Natural killer cell (primary cell): ENCODE measurements at regions not wholly inside any gene's neighbourhood (a gene's known extent, or its start where the extent isn't known, plus 50 kb on each side); places are given as distances from the start of the nearest gene placed in this dataset.

Source experiments
- ATAC-seq, 3 donors: fragments of 150-1000 bp in 2 of 3; fragments of 200-7000 bp in 1 of 3; cut with Tn5 transposase; 1 replicate in 1 of 3; 2 replicates in 2 of 3; pipeline ENCODE4 v1.10.0; 2021; ENCODE audit warnings: mild to moderate bottlenecking in 2 of 3, moderate library complexity in 2 of 3
- DNase-seq, 2 donors: peaks; one replicate each; pipeline versions ENCODE4 v3.0.0 to v3.0.0-alpha.2; 2013 to 2021; ENCODE audit warnings: mixed read lengths in 1 of 2
- H3K27ac ChIP-seq: one replicate; pipeline ENCODE4 v1.5.1; 2013; ENCODE audit warnings: mild to moderate bottlenecking, low read length
- H3K27me3 ChIP-seq: one replicate; pipeline ENCODE4 v1.6.1; 2013; ENCODE audit warnings: low read length; ENCODE audit not compliant: control insufficient read depth, insufficient read depth
- H3K36me3 ChIP-seq: one replicate; pipeline ENCODE4 v1.6.1; 2013; ENCODE audit warnings: low read length; ENCODE audit not compliant: control insufficient read depth, insufficient read depth
- H3K4me1 ChIP-seq: one replicate; pipeline ENCODE4 v1.6.1; 2013; ENCODE audit warnings: low read length; ENCODE audit not compliant: control insufficient read depth, insufficient read depth
- H3K4me3 ChIP-seq: one replicate; pipeline ENCODE4 v1.5.1; 2013; ENCODE audit warnings: low read length
- H3K9me3 ChIP-seq: one replicate; pipeline ENCODE4 v1.6.1; 2013; ENCODE audit warnings: low read length; ENCODE audit not compliant: control insufficient read depth, insufficient read depth
- H3K27ac Mint-ChIP-seq, 2 donors: one replicate each; pipeline ENCODE4 v1.8.0; 2022; ENCODE audit warnings: mild to moderate bottlenecking in 2 of 2, mixed read lengths in 2 of 2, moderate library complexity in 1 of 2
- H3K27me3 Mint-ChIP-seq, 2 donors: one replicate each; pipeline ENCODE4 v1.8.0; 2022; ENCODE audit warnings: low read depth in 2 of 2, mixed read lengths in 2 of 2
- H3K36me3 Mint-ChIP-seq: one replicate; pipeline ENCODE4 v1.8.0; 2022; ENCODE audit warnings: mixed read lengths
- H3K4me1 Mint-ChIP-seq, 2 donors: one replicate each; pipeline ENCODE4 v1.8.0; 2022; ENCODE audit warnings: mixed read lengths in 2 of 2
- H3K4me3 Mint-ChIP-seq: one replicate; pipeline ENCODE4 v1.8.0; 2022; ENCODE audit warnings: mild to moderate bottlenecking, moderate library complexity, mixed read lengths
- H3K9me3 Mint-ChIP-seq, 2 donors: one replicate each; pipeline ENCODE4 v1.8.0; 2022; ENCODE audit warnings: mixed read lengths in 2 of 2
- CTCF ChIP-seq: fragments of 200-600 bp; IDR thresholded peaks from one replicate; pipeline ENCODE4 v1.8.0; 2022; ENCODE audit warnings: antibody characterized with exemption
- WGBS: methylation state at CpG from one replicate; pipeline ENCODE4 v1.1.7; 2013; ENCODE audit warnings: missing lambda C conversion rate; ENCODE audit not compliant: insufficient coverage; 5-methylcytosine and 5-hydroxymethylcytosine counted together
- intact Hi-C: fragments of 100-400 bp; cut with micrococcal nuclease; formaldehyde crosslinking; loops from one replicate; pipeline ENCODE4 v1.14.2; 2022

GRCh38 chr2:53111406-53111805 lies 656.2 kb upstream of the CHAC2 start:
- no peak for TF ChIP-seq CTCF
- H3K36me3 ChIP-seq, result no peaks in the 10 kb centered on the region
- 86% methylated on average over 1 of the region's 3 CpGs for WGBS

GRCh38 chr2:53111004-53111403 lies 656.6 kb upstream of the CHAC2 start:
- Mint-ChIP-seq H3K27me3 (no peaks in the 10 kb centered on the region), H3K4me3 (no peak overlapping the region)
- ATAC-seq, result no peak

More at GRCh38 chr2:53111406-53111805, 656.2 kb upstream of the CHAC2 start:
- Mint-ChIP-seq H3K36me3 (no peaks in the 10 kb centered on the region), H3K9me3 (peaks cover 8 to 16% of the 10 kb centered on the region in 2 donors), H3K4me3 (no peak overlapping the region), H3K4me1 (no peaks in the 10 kb centered on the region), H3K27ac (no peak overlapping the region), H3K27me3 (no peaks in the 10 kb centered on the region)
- no peak overlapping the region for H3K4me3 ChIP-seq
- no peak overlapping the region for H3K27ac ChIP-seq
- H3K27me3 ChIP-seq, result no peaks in the 10 kb centered on the region
- H3K9me3 ChIP-seq, result no peaks in the 10 kb centered on the region
- no peaks in the 10 kb centered on the region for H3K4me1 ChIP-seq
- intact Hi-C loops, result no loop called here
- ATAC-seq, result no peak
- no peak for DNase-seq

GRCh38 chr2:53108246-53108645 lies 659.4 kb upstream of the CHAC2 start:
- DNase-seq, result no peak
- H3K27me3 ChIP-seq, result no peaks in the 10 kb centered on the region
- TF ChIP-seq CTCF, result no peak
- Mint-ChIP-seq H3K36me3 (no peaks in the 10 kb centered on the region), H3K4me1 (no peaks in the 10 kb centered on the region), H3K9me3 (peaks cover 9 to 16% of the 10 kb centered on the region in 2 donors), H3K27me3 (no peaks in the 10 kb centered on the region), H3K27ac (no peak overlapping the region), H3K4me3 (no peak overlapping the region)
- H3K4me3 ChIP-seq, result no peak overlapping the region
- WGBS, result 72% methylated on average over 2 of the region's 2 CpGs
- H3K27ac ChIP-seq, result no peak overlapping the region
- no peaks in the 10 kb centered on the region for H3K9me3 ChIP-seq
- H3K4me1 ChIP-seq, result no peaks in the 10 kb centered on the region
- intact Hi-C loops, result no loop called here
- no peak for ATAC-seq
- no peaks in the 10 kb centered on the region for H3K36me3 ChIP-seq

More at GRCh38 chr2:53111004-53111403, 656.6 kb upstream of the CHAC2 start:
- Mint-ChIP-seq H3K4me1 (no peaks in the 10 kb centered on the region), H3K27ac (no peak overlapping the region), H3K36me3 (no peaks in the 10 kb centered on the region), H3K9me3 (peaks cover 9 to 17% of the 10 kb centered on the region in 2 donors)
- DNase-seq, result no peak
- Histone ChIP-seq H3K27ac (no peak overlapping the region), H3K4me1 (no peaks in the 10 kb centered on the region), H3K36me3 (no peaks in the 10 kb centered on the region), H3K9me3 (no peaks in the 10 kb centered on the region), H3K27me3 (no peaks in the 10 kb centered on the region), H3K4me3 (no peak overlapping the region)
- 89% methylated on average over 1 of the region's 1 CpG for WGBS
- no peak for TF ChIP-seq CTCF
- intact Hi-C loops, result no loop called here

GRCh38 chr2:53104263-53104662 lies 663.3 kb upstream of the CHAC2 start:
- H3K4me3 Mint-ChIP-seq, result no peak overlapping the region
- no peak overlapping the region for H3K27ac Mint-ChIP-seq

More at GRCh38 chr2:53104263-53104662, 663.3 kb upstream of the CHAC2 start:
- Histone ChIP-seq H3K4me1 (no peaks in the 10 kb centered on the region), H3K9me3 (no peaks in the 10 kb centered on the region), H3K4me3 (no peak overlapping the region), H3K27me3 (no peaks in the 10 kb centered on the region), H3K36me3 (no peaks in the 10 kb centered on the region), H3K27ac (no peak overlapping the region)
- no peak for ATAC-seq
- intact Hi-C loops, result no loop called here
- DNase-seq, result no peak
- Mint-ChIP-seq H3K27me3 (no peaks in the 10 kb centered on the region), H3K36me3 (no peaks in the 10 kb centered on the region), H3K9me3 (peaks cover 3 to 7% of the 10 kb centered on the region in 2 donors), H3K4me1 (no peaks in the 10 kb centered on the region)
- 86% methylated on average over 4 of the region's 4 CpGs for WGBS
- TF ChIP-seq CTCF, result no peak
